HL-60 (cell line): ENCODE measurements at regions not wholly inside any gene's neighbourhood (a gene's known extent, or its start where the extent isn't known, plus 50 kb on each side); places are given as distances from the start of the nearest gene placed in this dataset.

Source experiments
- TF ChIP-seq, protein P1 (sequence below): IDR thresholded peaks from one replicate; pipeline ENCODE4 v1.5.1; 2011; ENCODE audit warnings: low read length, control low read depth, inconsistent platforms; ENCODE audit not compliant: insufficient read depth
- TF ChIP-seq, protein P2 (sequence below): IDR thresholded peaks from 2 replicates; pipeline ENCODE4 v1.6.1; 2012; ENCODE audit warnings: low read depth; ENCODE audit not compliant: insufficient replicate concordance

- TF ChIP-seq, protein P1, sequence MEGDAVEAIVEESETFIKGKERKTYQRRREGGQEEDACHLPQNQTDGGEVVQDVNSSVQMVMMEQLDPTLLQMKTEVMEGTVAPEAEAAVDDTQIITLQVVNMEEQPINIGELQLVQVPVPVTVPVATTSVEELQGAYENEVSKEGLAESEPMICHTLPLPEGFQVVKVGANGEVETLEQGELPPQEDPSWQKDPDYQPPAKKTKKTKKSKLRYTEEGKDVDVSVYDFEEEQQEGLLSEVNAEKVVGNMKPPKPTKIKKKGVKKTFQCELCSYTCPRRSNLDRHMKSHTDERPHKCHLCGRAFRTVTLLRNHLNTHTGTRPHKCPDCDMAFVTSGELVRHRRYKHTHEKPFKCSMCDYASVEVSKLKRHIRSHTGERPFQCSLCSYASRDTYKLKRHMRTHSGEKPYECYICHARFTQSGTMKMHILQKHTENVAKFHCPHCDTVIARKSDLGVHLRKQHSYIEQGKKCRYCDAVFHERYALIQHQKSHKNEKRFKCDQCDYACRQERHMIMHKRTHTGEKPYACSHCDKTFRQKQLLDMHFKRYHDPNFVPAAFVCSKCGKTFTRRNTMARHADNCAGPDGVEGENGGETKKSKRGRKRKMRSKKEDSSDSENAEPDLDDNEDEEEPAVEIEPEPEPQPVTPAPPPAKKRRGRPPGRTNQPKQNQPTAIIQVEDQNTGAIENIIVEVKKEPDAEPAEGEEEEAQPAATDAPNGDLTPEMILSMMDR = no peak
- TF ChIP-seq, protein P2, sequence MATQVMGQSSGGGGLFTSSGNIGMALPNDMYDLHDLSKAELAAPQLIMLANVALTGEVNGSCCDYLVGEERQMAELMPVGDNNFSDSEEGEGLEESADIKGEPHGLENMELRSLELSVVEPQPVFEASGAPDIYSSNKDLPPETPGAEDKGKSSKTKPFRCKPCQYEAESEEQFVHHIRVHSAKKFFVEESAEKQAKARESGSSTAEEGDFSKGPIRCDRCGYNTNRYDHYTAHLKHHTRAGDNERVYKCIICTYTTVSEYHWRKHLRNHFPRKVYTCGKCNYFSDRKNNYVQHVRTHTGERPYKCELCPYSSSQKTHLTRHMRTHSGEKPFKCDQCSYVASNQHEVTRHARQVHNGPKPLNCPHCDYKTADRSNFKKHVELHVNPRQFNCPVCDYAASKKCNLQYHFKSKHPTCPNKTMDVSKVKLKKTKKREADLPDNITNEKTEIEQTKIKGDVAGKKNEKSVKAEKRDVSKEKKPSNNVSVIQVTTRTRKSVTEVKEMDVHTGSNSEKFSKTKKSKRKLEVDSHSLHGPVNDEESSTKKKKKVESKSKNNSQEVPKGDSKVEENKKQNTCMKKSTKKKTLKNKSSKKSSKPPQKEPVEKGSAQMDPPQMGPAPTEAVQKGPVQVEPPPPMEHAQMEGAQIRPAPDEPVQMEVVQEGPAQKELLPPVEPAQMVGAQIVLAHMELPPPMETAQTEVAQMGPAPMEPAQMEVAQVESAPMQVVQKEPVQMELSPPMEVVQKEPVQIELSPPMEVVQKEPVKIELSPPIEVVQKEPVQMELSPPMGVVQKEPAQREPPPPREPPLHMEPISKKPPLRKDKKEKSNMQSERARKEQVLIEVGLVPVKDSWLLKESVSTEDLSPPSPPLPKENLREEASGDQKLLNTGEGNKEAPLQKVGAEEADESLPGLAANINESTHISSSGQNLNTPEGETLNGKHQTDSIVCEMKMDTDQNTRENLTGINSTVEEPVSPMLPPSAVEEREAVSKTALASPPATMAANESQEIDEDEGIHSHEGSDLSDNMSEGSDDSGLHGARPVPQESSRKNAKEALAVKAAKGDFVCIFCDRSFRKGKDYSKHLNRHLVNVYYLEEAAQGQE = no peak
Observed at GRCh38 chr18:41790687-41791086, 164.3 kb upstream of the PIK3C3 start.
